GM19023 (cell line): ENCODE measurements at regions not wholly inside any gene's neighbourhood (a gene's known extent, or its start where the extent isn't known, plus 50 kb on each side); places are given as distances from the start of the nearest gene placed in this dataset.
"Not testable (repeated sequence)": the region's sequence is repeated elsewhere in the genome, so short reads cannot be mapped to it uniquely, and the experiment has no call there.

Experiments used
- ATAC-seq: cut with Tn5 transposase; IDR thresholded peaks from one replicate; pipeline ENCODE4 v1.9.1; 2021; ENCODE audit warnings: mild to moderate bottlenecking, moderate library complexity; ENCODE audit not compliant: unreplicated experiment

GRCh38 chr1:182003953-182004586 is 57.4 kb downstream of the ZNF648 start:
- no peak for ATAC-seq

GRCh38 chr1:182003025-182003725 is 58.3 kb downstream of the ZNF648 start:
- ATAC-seq, result no peak

DNA sequence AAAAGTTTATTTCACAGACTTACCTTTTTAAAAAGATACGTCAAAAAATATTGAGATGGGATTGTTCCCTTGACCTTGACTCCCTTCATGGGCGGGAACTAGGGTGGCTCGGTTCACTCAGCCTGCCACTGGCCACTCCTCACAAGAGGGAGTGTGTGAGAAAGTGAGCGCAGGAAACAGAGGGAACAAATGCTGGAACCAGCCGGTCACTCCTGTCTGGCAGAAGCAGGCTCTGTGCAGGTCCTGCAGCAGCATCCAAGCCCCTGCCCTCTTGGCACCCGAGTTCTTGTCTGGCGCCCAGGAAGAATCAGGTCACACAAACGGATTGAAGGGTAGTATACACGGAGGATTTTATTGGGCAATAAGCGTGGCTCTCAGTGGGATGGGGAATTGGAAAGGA is 58.9 kb downstream of the ZNF648 start:
- ATAC-seq, result no peak

DNA sequence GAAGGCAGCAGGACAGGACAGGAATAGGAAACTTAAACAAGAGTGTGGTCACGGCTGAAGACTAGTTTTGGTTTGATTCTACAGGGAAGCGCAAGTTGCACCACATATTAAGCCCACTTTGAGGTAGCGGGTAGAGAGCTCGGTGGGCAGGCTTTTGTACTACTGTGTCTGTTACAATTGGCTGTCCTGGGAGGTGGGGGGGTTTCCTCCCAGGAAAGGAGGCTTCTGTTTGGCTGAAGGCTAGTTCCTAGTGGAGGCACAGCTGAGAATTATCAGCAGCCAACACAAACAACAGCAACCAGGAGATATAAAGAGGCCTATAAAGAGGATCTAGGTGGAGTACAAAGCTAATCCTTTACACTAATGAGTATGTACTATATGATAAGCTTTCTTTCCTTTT is 62.7 kb downstream of the ZNF648 start:
- ATAC-seq, result no peak

GRCh38 chr1:181992072-181992471 is 69.4 kb downstream of the ZNF648 start:
- no peak for ATAC-seq

DNA sequence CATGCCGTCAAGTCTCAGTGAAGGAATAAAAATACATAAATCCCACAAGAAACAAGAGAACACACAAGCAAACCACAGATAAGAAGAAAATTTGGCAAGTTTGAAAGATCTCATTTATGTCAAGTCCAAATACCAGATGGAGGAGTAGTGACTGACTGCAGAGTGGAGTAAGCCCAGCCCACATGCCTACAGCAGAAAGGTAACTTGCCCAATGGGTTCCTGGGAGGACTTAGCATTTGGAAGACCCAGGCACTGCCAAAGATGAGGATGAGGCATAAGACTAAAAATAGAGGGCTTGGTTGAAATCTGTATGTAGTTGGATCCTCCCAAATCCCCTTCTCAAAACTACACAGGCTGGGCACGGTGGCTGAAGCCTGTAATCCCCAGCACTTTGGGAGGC is 70.8 kb downstream of the ZNF648 start:
- ATAC-seq, result no peak

- no peak for ATAC-seq
Observed at GRCh38 chr1:181989261-181989920, 72.1 kb downstream of the ZNF648 start.

GRCh38 chr1:181987996-181988395 is 73.5 kb downstream of the ZNF648 start:
- ATAC-seq, result no peak

DNA sequence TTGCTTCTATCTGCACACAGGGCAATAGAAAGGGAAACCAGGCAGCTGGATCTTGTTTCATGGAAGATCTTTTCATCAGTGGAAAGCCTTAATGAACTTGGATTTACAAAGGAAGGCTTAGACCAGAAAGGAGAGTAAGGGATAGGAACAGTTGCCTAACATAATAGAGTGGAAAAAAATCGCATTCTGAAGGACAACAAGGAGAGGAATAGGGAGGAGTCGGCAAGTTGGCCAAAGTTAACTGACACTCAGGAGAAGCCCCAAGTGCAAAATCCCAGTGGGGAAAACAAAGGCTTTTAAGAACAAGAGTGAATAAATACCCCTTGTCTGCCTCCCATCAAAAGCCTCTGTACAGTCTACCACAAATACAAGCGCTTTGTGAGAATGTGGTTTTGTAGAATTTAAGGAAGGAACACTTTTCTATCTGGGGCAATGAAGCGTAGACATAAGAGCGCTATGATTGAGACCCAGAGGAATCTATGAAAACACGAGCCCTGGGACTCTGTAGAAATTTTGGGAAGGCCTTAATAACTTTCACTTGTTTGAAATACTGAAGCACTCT is 74.1 kb downstream of the ZNF648 start:
- ATAC-seq, result no peak

DNA sequence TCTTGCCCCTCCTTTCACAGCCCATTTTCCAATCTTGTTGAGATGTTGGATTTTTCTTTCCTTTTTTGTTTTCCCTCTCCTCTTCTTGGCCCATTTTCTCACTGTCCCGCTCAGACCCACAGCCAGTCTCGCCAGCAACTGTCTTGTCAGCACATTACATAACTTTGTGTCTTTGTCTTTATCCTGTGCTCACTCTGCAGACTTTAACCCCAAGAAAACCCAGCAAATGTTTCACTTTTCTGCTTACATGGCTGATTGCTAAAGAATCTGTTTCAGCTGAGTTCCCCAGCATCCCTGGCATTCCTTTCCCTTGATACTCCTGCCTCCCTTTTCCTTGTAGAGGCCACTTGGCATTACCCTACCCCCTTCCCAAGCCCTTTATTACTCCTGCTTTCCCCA is 74.6 kb downstream of the ZNF648 start:
- no peak for ATAC-seq

GRCh38 chr1:181985936-181986906 is 75.3 kb downstream of the ZNF648 start:
- ATAC-seq, result no peak

DNA sequence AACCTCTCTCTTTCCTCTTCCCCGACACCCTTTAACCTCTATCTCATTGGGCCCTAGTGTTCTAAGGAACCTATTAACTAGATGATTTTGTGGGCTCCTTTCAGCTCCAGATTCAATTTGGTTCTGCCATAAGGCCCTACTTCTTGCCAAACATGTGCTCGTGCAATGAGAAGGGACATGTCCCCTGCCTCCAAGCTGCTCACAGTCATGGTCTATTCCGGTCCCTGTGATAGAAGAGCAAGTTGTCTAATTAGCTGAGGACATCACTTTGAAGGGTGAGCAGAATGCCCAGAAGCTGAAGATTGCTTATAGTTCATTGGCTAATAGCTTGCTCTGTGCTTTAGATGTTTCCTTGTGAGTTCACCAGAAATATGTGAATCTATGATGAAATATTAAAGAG is 76.2 kb downstream of the ZNF648 start:
- ATAC-seq, result no peak

GRCh38 chr1:181984006-181984405 is 77.5 kb downstream of the ZNF648 start:
- ATAC-seq, result no peak

DNA sequence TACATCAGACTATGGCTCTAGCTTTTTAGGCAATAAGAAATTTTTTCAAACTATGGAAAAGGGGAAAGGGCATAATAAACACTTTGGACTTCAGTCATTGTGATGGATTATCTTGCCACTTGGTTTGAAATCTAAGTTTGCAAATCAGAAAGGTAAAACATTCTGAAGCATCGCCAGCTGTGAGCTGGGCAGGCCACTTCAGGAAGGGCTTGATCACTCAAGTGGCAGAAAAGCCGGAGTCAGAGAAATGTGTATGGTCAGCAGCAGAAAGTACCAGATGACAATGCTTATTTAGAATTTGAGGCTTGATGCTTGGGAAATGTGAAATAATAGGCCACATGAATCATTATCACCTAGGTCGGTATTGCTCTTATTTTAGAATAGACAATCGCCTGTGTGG is 79.7 kb downstream of the ZNF648 start:
- ATAC-seq, result no peak

DNA sequence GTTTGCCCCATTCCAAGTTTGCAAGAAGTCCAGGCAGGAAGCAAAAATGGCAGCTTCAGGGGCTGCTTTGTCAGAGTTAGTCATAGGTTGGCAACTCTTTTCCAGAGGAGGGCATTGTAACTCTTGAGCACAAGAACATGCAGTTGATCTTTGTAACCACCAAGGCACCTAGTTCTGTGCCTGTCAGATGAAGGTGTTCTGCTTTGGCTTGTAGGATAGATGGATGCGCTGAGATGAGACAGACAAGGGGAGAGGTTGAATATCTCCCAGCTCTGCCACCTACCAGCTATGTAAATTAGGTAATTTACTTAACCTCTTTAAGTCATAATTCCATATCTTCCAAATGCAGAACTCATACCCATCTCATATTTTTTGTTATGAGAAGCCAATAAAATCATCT is 89.3 kb downstream of the ZNF648 start:
- ATAC-seq, result no peak

GRCh38 chr1:181971424-181971823 is 90.1 kb downstream of the ZNF648 start:
- no peak for ATAC-seq

DNA sequence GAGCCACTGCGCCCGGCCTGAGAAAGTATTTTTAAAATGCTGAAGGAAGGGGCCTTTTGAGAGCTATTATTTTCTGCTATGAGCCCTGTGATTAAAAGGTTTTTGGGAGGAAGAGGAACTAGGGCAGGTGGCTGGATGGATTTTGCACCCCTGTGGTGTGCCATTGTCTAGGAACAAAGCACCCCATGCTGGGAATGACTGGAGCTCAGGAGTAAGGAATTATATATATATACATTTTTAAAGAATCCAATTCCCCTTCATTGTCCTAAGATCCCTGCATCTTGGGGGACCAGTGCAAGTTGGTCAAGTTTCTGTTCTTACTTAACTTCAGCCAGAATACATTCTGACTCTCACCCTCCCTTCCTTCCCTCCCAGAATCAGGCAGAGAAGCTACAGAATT is 91.6 kb downstream of the ZNF648 start:
- no peak for ATAC-seq

GRCh38 chr1:181954696-181955095 is 106.8 kb downstream of the ZNF648 start:
- ATAC-seq, result not testable (repeated sequence)

- ATAC-seq, result not testable (repeated sequence)
Observed at GRCh38 chr1:181954178-181954577, 107.3 kb downstream of the ZNF648 start.

- no peak for ATAC-seq
Observed at GRCh38 chr1:181953596-181953995, 107.9 kb downstream of the ZNF648 start.

DNA sequence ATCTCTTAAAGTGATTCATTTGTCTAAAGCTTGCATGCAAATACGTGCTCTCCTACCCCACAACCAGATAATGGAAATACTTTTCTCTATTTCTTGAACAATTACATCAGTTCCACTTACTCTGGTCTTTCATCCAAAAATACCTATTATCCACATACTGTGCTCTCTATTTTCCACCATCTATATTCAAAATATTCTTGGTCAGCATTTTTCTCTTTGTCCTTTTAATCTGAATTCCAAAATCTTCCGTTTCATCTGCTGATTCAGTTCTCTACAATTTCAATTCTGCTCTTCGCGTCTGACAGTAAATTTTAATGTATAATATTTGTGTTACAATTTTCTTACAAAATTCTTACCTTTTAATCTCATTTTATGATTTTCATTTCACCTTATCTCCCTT is 110.3 kb downstream of the ZNF648 start:
- no peak for ATAC-seq
